ENCODE measurements at regions not wholly inside any gene's neighbourhood (a gene's known extent, or its start where the extent isn't known, plus 50 kb on each side); places are given as distances from the start of the nearest gene placed in this dataset.

DNA sequence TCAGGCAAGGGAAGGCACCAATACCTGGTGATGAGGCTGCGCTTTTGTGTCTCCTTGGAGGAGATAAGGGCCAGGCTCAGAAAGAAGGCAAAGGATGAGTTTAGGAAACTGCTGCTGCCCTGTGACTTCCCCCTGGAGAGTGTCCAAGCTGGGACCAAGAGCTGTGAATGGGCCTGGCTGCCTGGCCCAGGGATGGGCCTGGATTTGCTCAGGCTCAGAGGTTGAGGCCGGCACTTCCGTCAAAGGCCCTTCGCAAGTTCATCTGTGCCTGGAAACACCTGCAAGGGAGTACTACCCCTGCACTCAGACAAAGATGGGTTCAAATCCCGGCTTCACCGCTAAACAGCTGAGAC lies 50.5 kb upstream of the NANOS1 start:
- TF ChIP-seq, protein P1, sequence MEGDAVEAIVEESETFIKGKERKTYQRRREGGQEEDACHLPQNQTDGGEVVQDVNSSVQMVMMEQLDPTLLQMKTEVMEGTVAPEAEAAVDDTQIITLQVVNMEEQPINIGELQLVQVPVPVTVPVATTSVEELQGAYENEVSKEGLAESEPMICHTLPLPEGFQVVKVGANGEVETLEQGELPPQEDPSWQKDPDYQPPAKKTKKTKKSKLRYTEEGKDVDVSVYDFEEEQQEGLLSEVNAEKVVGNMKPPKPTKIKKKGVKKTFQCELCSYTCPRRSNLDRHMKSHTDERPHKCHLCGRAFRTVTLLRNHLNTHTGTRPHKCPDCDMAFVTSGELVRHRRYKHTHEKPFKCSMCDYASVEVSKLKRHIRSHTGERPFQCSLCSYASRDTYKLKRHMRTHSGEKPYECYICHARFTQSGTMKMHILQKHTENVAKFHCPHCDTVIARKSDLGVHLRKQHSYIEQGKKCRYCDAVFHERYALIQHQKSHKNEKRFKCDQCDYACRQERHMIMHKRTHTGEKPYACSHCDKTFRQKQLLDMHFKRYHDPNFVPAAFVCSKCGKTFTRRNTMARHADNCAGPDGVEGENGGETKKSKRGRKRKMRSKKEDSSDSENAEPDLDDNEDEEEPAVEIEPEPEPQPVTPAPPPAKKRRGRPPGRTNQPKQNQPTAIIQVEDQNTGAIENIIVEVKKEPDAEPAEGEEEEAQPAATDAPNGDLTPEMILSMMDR (conservative IDR thresholded peaks at IDR 0.05 in 1 of 2, IDR thresholded peaks at IDR 0.05 in 1 of 2; ENCODE audit: low read depth in 1 of 2, low read length in 2 of 2): no peak
- no peak for TF ChIP-seq EZH2 (IDR thresholded peaks at IDR 0.05; ENCODE audit: low read length, missing control alignments)

Data from fibroblast of lung (primary cell).